Upper lobe of right lung (tissue), 1 donor: ENCODE measurements at regions not wholly inside any gene's neighbourhood (a gene's known extent, or its start where the extent isn't known, plus 50 kb on each side); places are given as distances from the start of the nearest gene placed in this dataset.

Experiments
- ATAC-seq: fragments of 200-7000 bp; cut with Tn5 transposase; one replicate; pipeline ENCODE4 v1.9.1; 2020; ENCODE audit warnings: mild to moderate bottlenecking, moderate library complexity
- DNase-seq: peaks from one replicate; pipeline ENCODE4 v3.0.0-alpha.2; 2020
- H3K27ac ChIP-seq: fragments of 200-600 bp; one replicate; pipeline ENCODE4 v1.8.0; 2022
- H3K27me3 ChIP-seq: fragments of 200-600 bp; one replicate; pipeline ENCODE4 v1.8.0; 2022; ENCODE audit warnings: mild to moderate bottlenecking
- H3K36me3 ChIP-seq: fragments of 200-600 bp; one replicate; pipeline ENCODE4 v1.8.0; 2022
- H3K4me1 ChIP-seq: fragments of 200-600 bp; one replicate; pipeline ENCODE4 v1.8.0; 2022
- H3K4me3 ChIP-seq: fragments of 200-600 bp; one replicate; pipeline ENCODE4 v1.8.0; 2022; ENCODE audit warnings: mild to moderate bottlenecking
- H3K9me3 ChIP-seq: fragments of 200-600 bp; one replicate; pipeline ENCODE4 v1.8.0; 2022
- intact Hi-C: fragments of 100-400 bp; cut with DNase I; formaldehyde crosslinking; loops from one replicate; pipeline ENCODE4 v1.11.0; 2022
- TF ChIP-seq, protein P1 (sequence below): fragments of 200-600 bp; IDR thresholded peaks from one replicate; pipeline ENCODE4 v1.8.0; 2022; ENCODE audit warnings: antibody characterized with exemption
- donor health status: DM: no; HTN: yes; CAD: no; lungs with severe emphysema.

DNA sequence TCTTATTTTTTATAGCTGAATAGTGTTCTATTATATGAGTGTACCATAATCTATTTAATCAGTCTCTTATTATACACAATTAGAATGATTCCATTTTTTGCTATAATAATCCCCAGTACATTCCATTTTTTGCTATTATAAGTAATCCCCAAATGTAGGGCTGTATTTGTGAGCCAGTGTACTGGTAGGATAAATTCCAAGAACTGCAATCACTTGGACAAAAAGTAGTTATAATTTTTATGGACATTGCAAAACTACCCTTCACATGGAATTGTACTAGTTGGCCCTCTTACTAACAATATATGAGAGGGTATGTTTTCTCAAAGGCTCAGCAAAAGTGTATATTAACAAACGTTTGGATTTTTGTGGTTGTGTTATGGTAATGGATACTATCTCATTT lies 481.7 kb upstream of the CLINT1 start:
- intact Hi-C loops = no loop called here
- H3K9me3 ChIP-seq = no peaks in the 10 kb centered on the region
- no peaks in the 10 kb centered on the region for H3K36me3 ChIP-seq
- H3K27ac ChIP-seq = no peak overlapping the region
- H3K4me1 ChIP-seq = no peaks in the 10 kb centered on the region
- DNase-seq (no peak), ATAC-seq (no peak)
- no peak overlapping the region for H3K4me3 ChIP-seq
- TF ChIP-seq, protein P1, sequence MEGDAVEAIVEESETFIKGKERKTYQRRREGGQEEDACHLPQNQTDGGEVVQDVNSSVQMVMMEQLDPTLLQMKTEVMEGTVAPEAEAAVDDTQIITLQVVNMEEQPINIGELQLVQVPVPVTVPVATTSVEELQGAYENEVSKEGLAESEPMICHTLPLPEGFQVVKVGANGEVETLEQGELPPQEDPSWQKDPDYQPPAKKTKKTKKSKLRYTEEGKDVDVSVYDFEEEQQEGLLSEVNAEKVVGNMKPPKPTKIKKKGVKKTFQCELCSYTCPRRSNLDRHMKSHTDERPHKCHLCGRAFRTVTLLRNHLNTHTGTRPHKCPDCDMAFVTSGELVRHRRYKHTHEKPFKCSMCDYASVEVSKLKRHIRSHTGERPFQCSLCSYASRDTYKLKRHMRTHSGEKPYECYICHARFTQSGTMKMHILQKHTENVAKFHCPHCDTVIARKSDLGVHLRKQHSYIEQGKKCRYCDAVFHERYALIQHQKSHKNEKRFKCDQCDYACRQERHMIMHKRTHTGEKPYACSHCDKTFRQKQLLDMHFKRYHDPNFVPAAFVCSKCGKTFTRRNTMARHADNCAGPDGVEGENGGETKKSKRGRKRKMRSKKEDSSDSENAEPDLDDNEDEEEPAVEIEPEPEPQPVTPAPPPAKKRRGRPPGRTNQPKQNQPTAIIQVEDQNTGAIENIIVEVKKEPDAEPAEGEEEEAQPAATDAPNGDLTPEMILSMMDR = no peak
- H3K27me3 ChIP-seq = no peaks in the 10 kb centered on the region

GRCh38 chr5:158326256-158326655 lies 467.3 kb upstream of the CLINT1 start:
- H3K27ac ChIP-seq = no peak overlapping the region
- TF ChIP-seq, protein P1 = no peak
- intact Hi-C loops = no loop called here
- no peaks in the 10 kb centered on the region for H3K4me1 ChIP-seq
- no peak for ATAC-seq
- H3K36me3 ChIP-seq = no peaks in the 10 kb centered on the region
- H3K9me3 ChIP-seq = peaks cover 4% of the 10 kb centered on the region
- H3K4me3 ChIP-seq = no peak overlapping the region
- no peaks in the 10 kb centered on the region for H3K27me3 ChIP-seq
- no peak for DNase-seq

- H3K36me3 ChIP-seq = no peaks in the 10 kb centered on the region
- ATAC-seq (no peak), DNase-seq (no peak)
- no peaks in the 10 kb centered on the region for H3K4me1 ChIP-seq
- no peak overlapping the region for H3K27ac ChIP-seq
- H3K9me3 ChIP-seq = no peaks in the 10 kb centered on the region
- H3K4me3 ChIP-seq = no peak overlapping the region
- intact Hi-C loops = no loop called here
- TF ChIP-seq, protein P1 = no peak
- no peaks in the 10 kb centered on the region for H3K27me3 ChIP-seq
Observed at GRCh38 chr5:158324236-158324635, 465.3 kb upstream of the CLINT1 start.

DNA sequence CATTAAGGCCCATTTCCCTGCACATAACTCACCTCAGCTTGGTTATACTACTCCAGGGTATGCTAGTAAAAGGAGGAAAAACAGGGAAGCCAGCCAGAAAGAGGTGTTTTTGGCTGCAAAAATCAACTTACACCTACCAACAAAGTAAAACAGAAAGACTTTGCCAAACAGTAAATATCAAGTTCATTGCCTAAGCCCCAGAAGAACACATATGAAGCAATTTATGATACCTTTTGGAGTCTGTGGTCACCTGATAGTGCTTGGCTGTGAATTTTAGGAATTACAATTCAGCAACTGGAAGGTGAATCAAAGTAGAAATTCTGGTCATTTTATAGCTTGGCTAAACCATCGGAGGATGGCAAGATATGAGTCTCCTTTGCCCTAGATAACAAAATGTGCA lies 463.7 kb upstream of the CLINT1 start:
- Histone ChIP-seq H3K36me3 (no peaks in the 10 kb centered on the region), H3K9me3 (no peaks in the 10 kb centered on the region), H3K4me1 (no peaks in the 10 kb centered on the region), H3K27ac (no peak overlapping the region), H3K4me3 (no peak overlapping the region), H3K27me3 (no peaks in the 10 kb centered on the region)
- TF ChIP-seq, protein P1 = no peak
- DNase-seq (no peak), ATAC-seq (no peak)
- intact Hi-C loops = no loop called here

- TF ChIP-seq, protein P1 = no peak
- DNase-seq (no peak), ATAC-seq (no peak)
- H3K4me3 ChIP-seq = no peak overlapping the region
- H3K27me3 ChIP-seq = no peaks in the 10 kb centered on the region
- intact Hi-C loops = no loop called here
- H3K4me1 ChIP-seq = no peaks in the 10 kb centered on the region
- no peaks in the 10 kb centered on the region for H3K9me3 ChIP-seq
- H3K27ac ChIP-seq = no peak overlapping the region
- no peaks in the 10 kb centered on the region for H3K36me3 ChIP-seq
Observed at GRCh38 chr5:158320934-158321333, 462.0 kb upstream of the CLINT1 start.

GRCh38 chr5:158320178-158320674 lies 461.3 kb upstream of the CLINT1 start:
- ATAC-seq = no peak
- intact Hi-C loops = no loop called here
- H3K36me3 ChIP-seq = no peaks in the 10 kb centered on the region
- no peak overlapping the region for H3K27ac ChIP-seq
- no peaks in the 10 kb centered on the region for H3K9me3 ChIP-seq
- no peaks in the 10 kb centered on the region for H3K27me3 ChIP-seq
- no peak overlapping the region for H3K4me3 ChIP-seq
- no peaks in the 10 kb centered on the region for H3K4me1 ChIP-seq
- no peak for DNase-seq
- TF ChIP-seq, protein P1 = no peak
